Endothelial cell of umbilical vein (primary cell): ENCODE measurements at regions not wholly inside any gene's neighbourhood (a gene's known extent, or its start where the extent isn't known, plus 50 kb on each side); places are given as distances from the start of the nearest gene placed in this dataset.

Experiments used
- BruUV-seq: library from RNA; stranded (reverse); fragments of 400-500 nt; replicated peaks from 2 replicates; lab custom pipeline; 2021; lab: Mats Ljungman, UMichigan
- CTCF ChIA-PET: fragments of 300-600, 350-600 bp; sonication (Branson Sonifier 250); formaldehyde crosslinking; loops from one replicate; lab custom pipeline; 2021; ENCODE audit warnings: antibody characterized with exemption, inconsistent platforms; lab: Charles Lee
- POLR2A ChIA-PET: fragments of 300-600, 350-600 bp; sonication (Branson Sonifier 250); formaldehyde crosslinking; loops from one replicate; lab custom pipeline; 2021; ENCODE audit warnings: antibody characterized with exemption, inconsistent platforms; lab: Charles Lee
- DNase-seq: peaks from one replicate; pipeline ENCODE4 v3.0.0-alpha.2; 2011; ENCODE audit warnings: low read depth, low spot score
- FAIRE-seq: peaks from 2 replicates; lab custom pipeline; 2011; peaks lifted over from hg19 to GRCh38; lab: Jason Lieb, UNC
- H2AFZ ChIP-seq: 2 replicates; pipeline ENCODE4 v1.6.0; 2012; ENCODE audit warnings: low read depth, low read length, control low read depth, inconsistent platforms
- H3K27ac ChIP-seq: 2 replicates; pipeline ENCODE4 v1.5.1; 2011; ENCODE audit warnings: low read depth, mild to moderate bottlenecking, control low read depth, low read length, moderate library complexity; ENCODE audit not compliant: insufficient read depth
- H3K27me3 ChIP-seq, 2 experiments: 2 replicates each; pipeline versions ENCODE4 v1.6.0 to v1.6.1; 2011; ENCODE audit warnings: low read length in 2 of 2, mixed read lengths in 1 of 2; ENCODE audit not compliant: control insufficient read depth in 2 of 2, insufficient read depth in 2 of 2
- H3K36me3 ChIP-seq, 2 experiments: 2 replicates in 1 of 2; 3 replicates in 1 of 2; pipeline ENCODE4 v1.5.1; 2011; ENCODE audit warnings: low read length in 2 of 2, mild to moderate bottlenecking in 1 of 2, moderate library complexity in 1 of 2; ENCODE audit not compliant: control insufficient read depth in 2 of 2, insufficient read depth in 2 of 2; ENCODE audit errors: extremely low read depth in 1 of 2
- H3K4me1 ChIP-seq: 3 replicates; pipeline ENCODE4 v1.5.1; 2011; ENCODE audit warnings: mild to moderate bottlenecking, low read length; ENCODE audit not compliant: control insufficient read depth, insufficient read depth; ENCODE audit errors: extremely low read depth
- H3K4me2 ChIP-seq: 2 replicates; pipeline ENCODE4 v1.6.1; 2011; ENCODE audit warnings: low read length, control low read depth, mixed read lengths; ENCODE audit not compliant: insufficient read depth
- H3K4me3 ChIP-seq, 3 experiments: fragments of 200-600 bp in 1 of 3; sonication (generic), shearing (Covaris generic) in 1 of 3; replicated peaks in 1 of 3; 2 replicates each; pipeline ENCODE4 v1.5.1; 2011 to 2016; ENCODE audit warnings: control low read depth in 3 of 3, low read length in 3 of 3, mild to moderate bottlenecking in 2 of 3, inconsistent platforms in 1 of 3, low read depth in 1 of 3, moderate library complexity in 1 of 3; ENCODE audit not compliant: insufficient read depth in 1 of 3
- H3K79me2 ChIP-seq: 2 replicates; pipeline ENCODE4 v1.6.0; 2012; ENCODE audit warnings: low read length, inconsistent platforms; ENCODE audit not compliant: control insufficient read depth, insufficient read depth
- H3K9ac ChIP-seq: replicated peaks from 2 replicates; pipeline ENCODE3; 2011; ENCODE audit warnings: low read length, control low read depth; ENCODE audit not compliant: insufficient read depth; ENCODE audit errors: extremely low read depth
- H3K9me1 ChIP-seq: replicated peaks from 3 replicates; pipeline ENCODE4 v1.6.0; 2011; ENCODE audit warnings: mild to moderate bottlenecking, low read length; ENCODE audit not compliant: control insufficient read depth, insufficient read depth; ENCODE audit errors: extremely low read depth
- H3K9me3 ChIP-seq: replicated peaks from 2 replicates; pipeline ENCODE4 v1.5.1; 2012; ENCODE audit warnings: low read length, inconsistent platforms; ENCODE audit not compliant: control insufficient read depth, insufficient read depth
- H4K20me1 ChIP-seq: replicated peaks from 2 replicates; pipeline ENCODE3; 2011; ENCODE audit warnings: mild to moderate bottlenecking, low read length; ENCODE audit not compliant: control insufficient read depth, insufficient read depth; ENCODE audit errors: extremely low read depth
- FOS ChIP-seq: IDR thresholded peaks from 2 replicates; pipeline ENCODE4 v1.6.1; 2011; ENCODE audit warnings: mild to moderate bottlenecking, low read length, moderate library complexity, borderline replicate concordance; ENCODE audit not compliant: insufficient read depth
- GATA2 ChIP-seq: IDR thresholded peaks from 2 replicates; pipeline ENCODE4 v1.7.0; 2011; ENCODE audit warnings: low read depth, mild to moderate bottlenecking, moderate library complexity, mixed read lengths, low read length; ENCODE audit not compliant: insufficient read length, insufficient read depth
- JUN ChIP-seq: IDR thresholded peaks from 2 replicates; pipeline ENCODE4 v1.6.1; 2011; ENCODE audit warnings: borderline replicate concordance, low read depth; ENCODE audit not compliant: insufficient read length, insufficient read depth
- MYC ChIP-seq: IDR thresholded peaks from one replicate; pipeline ENCODE4 v1.6.1; 2011; ENCODE audit warnings: mild to moderate bottlenecking, low read depth, low read length
- POLR2A ChIP-seq: IDR thresholded peaks from 2 replicates; pipeline ENCODE4 v1.6.1; 2012; ENCODE audit warnings: low read depth, mild to moderate bottlenecking, control low read depth, low read length
- POLR2AphosphoS5 ChIP-seq: IDR thresholded peaks from 2 replicates; pipeline ENCODE4 v1.6.1; 2012; ENCODE audit warnings: low read depth, mild to moderate bottlenecking, control low read depth, low read length, moderate library complexity; ENCODE audit not compliant: insufficient read depth
- dilution Hi-C: fragments of 300-500 bp; cut with MboI; formaldehyde crosslinking; loops from one replicate; pipeline ENCODE4 v1.15.0; 2019; ENCODE audit warnings: low sequenced_read_pairs; ENCODE audit not compliant: extremely low pct_ligation_motif_present
- intact Hi-C: fragments of 100-400 bp; cut with micrococcal nuclease; formaldehyde crosslinking; loops from one replicate; pipeline ENCODE4 v1.10.0; 2022
- TF ChIP-seq, protein P1 (sequence below): IDR thresholded peaks from 2 replicates; pipeline ENCODE4 v1.6.1; 2011; ENCODE audit not compliant: insufficient read depth, insufficient read length
- TF ChIP-seq, protein P2 (sequence below), 2 donors: IDR thresholded peaks; 1 replicate in 1 of 2; 2 replicates in 1 of 2; pipeline ENCODE4 v1.5.1; 2011; ENCODE audit warnings: low read length in 2 of 2, mild to moderate bottlenecking in 2 of 2, moderate library complexity in 2 of 2, control low read depth in 1 of 2, inconsistent platforms in 1 of 2, low read depth in 1 of 2; ENCODE audit not compliant: insufficient read depth in 1 of 2; ENCODE audit errors: extremely low read depth in 1 of 2

DNA sequence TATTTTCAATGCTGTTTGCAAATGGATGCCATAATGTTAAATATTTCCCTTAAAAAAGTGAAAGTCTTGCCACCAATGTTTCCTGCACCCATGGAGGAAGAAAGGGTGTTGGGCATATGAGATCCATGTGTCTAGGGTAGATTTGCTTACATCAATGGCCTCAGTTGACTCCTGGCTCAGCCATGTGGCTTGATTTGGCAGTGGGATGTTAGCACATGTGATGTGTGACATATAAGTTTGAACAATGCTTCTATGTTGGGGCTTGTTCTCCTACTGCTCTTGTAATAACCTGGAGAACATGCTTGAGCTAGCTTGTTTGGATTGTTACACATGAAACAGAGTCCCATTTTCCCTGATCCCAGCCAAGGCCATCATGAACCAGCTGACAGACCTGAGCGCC is 187.6 kb downstream of the SCP2D1 start:
- no peak overlapping the region for H2AFZ ChIP-seq
- H3K9me1 ChIP-seq = no peaks in the 10 kb centered on the region
- no peaks in the 10 kb centered on the region for H3K36me3 ChIP-seq
- H3K4me1 ChIP-seq = no peaks in the 10 kb centered on the region
- no peak overlapping the region for H3K9ac ChIP-seq
- POLR2A ChIA-PET = no interaction called here
- no peak overlapping the region for H3K4me3 ChIP-seq
- DNase-seq (no peak), FAIRE-seq (no peak)
- no peaks in the 10 kb centered on the region for H3K79me2 ChIP-seq
- dilution Hi-C loops = no loop called here
- TF ChIP-seq MYC = no peak
- TF ChIP-seq FOS = no peak
- TF ChIP-seq, protein P1, sequence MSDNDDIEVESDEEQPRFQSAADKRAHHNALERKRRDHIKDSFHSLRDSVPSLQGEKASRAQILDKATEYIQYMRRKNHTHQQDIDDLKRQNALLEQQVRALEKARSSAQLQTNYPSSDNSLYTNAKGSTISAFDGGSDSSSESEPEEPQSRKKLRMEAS = no peak
- TF ChIP-seq JUN = no peak
- TF ChIP-seq, protein P2, sequence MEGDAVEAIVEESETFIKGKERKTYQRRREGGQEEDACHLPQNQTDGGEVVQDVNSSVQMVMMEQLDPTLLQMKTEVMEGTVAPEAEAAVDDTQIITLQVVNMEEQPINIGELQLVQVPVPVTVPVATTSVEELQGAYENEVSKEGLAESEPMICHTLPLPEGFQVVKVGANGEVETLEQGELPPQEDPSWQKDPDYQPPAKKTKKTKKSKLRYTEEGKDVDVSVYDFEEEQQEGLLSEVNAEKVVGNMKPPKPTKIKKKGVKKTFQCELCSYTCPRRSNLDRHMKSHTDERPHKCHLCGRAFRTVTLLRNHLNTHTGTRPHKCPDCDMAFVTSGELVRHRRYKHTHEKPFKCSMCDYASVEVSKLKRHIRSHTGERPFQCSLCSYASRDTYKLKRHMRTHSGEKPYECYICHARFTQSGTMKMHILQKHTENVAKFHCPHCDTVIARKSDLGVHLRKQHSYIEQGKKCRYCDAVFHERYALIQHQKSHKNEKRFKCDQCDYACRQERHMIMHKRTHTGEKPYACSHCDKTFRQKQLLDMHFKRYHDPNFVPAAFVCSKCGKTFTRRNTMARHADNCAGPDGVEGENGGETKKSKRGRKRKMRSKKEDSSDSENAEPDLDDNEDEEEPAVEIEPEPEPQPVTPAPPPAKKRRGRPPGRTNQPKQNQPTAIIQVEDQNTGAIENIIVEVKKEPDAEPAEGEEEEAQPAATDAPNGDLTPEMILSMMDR (IDR thresholded peaks at IDR 0.05; ENCODE audit: extremely low read depth in 1 of 2, insufficient read depth in 1 of 2, low read depth in 1 of 2, low read length in 2 of 2) = no peak
- TF ChIP-seq POLR2A = no peak
- no peak for TF ChIP-seq GATA2
- no peak for TF ChIP-seq POLR2AphosphoS5
- peaks cover 7% of the 10 kb centered on the region for H3K9me3 ChIP-seq
- no peaks in the 10 kb centered on the region for H3K27me3 ChIP-seq
- BruUV-seq = no TSS peak
- CTCF ChIA-PET = no interaction called here
- intact Hi-C loops = no loop called here
- H4K20me1 ChIP-seq = no peaks in the 10 kb centered on the region
- H3K27ac ChIP-seq = no peak overlapping the region
- no peak overlapping the region for H3K4me2 ChIP-seq
